ENCODE measurements at regions not wholly inside any gene's neighbourhood (a gene's known extent, or its start where the extent isn't known, plus 50 kb on each side); places are given as distances from the start of the nearest gene placed in this dataset.

GRCh38 chr2:5148392-5149085 lies 543.6 kb upstream of the SOX11 start:
- DNase-seq, result no peak
- Histone ChIP-seq H3K27ac (no peak overlapping the region), H3K36me3 (no peaks in the 10 kb centered on the region), H3K4me1 (no peaks in the 10 kb centered on the region), H3K27me3 (no peaks in the 10 kb centered on the region), H3K9me3 (no peaks in the 10 kb centered on the region), H3K4me3 (no peak overlapping the region)
- intact Hi-C loops (cut with DNase I; ENCODE audit: low total_unique reads), result no loop called here
- TF ChIP-seq CTCF (IDR thresholded peaks at IDR 0.05), result no peak

GRCh38 chr2:5150871-5151270 lies 541.3 kb upstream of the SOX11 start:
- no peak for TF ChIP-seq CTCF (IDR thresholded peaks at IDR 0.05)
- Histone ChIP-seq H3K36me3 (no peaks in the 10 kb centered on the region), H3K4me3 (no peak overlapping the region), H3K4me1 (no peaks in the 10 kb centered on the region), H3K27ac (no peak overlapping the region), H3K9me3 (no peaks in the 10 kb centered on the region), H3K27me3 (no peaks in the 10 kb centered on the region)
- intact Hi-C loops (cut with DNase I; ENCODE audit: low total_unique reads), result no loop called here
- DNase-seq, result no peak

- no peaks in the 10 kb centered on the region for H3K36me3 ChIP-seq
- no peak overlapping the region for H3K4me3 ChIP-seq
- no peaks in the 10 kb centered on the region for H3K4me1 ChIP-seq
- peaks cover 0 to 5% (median 0%) of the 10 kb centered on the region in 3 donors for H3K9me3 ChIP-seq
- no peak overlapping the region for H3K27ac ChIP-seq
- H3K27me3 ChIP-seq, result no peaks in the 10 kb centered on the region
- TF ChIP-seq CTCF (IDR thresholded peaks at IDR 0.05), result no peak
- intact Hi-C loops (cut with DNase I; ENCODE audit: low total_unique reads), result no loop called here
- no peak for DNase-seq
Observed at GRCh38 chr2:5164776-5165525, 527.2 kb upstream of the SOX11 start.

- no peaks in the 10 kb centered on the region for H3K4me1 ChIP-seq
- H3K36me3 ChIP-seq, result no peaks in the 10 kb centered on the region
- H3K4me3 ChIP-seq, result no peak overlapping the region
- intact Hi-C loops (cut with DNase I; ENCODE audit: low total_unique reads), result no loop called here
- TF ChIP-seq CTCF (IDR thresholded peaks at IDR 0.05), result no peak
- no peak overlapping the region for H3K27ac ChIP-seq
- no peak for DNase-seq
- no peaks in the 10 kb centered on the region for H3K27me3 ChIP-seq
- no peaks in the 10 kb centered on the region for H3K9me3 ChIP-seq
Observed at GRCh38 chr2:5172923-5173322, 519.3 kb upstream of the SOX11 start.

- Histone ChIP-seq H3K4me1 (no peaks in the 10 kb centered on the region), H3K4me3 (no peak overlapping the region), H3K36me3 (no peaks in the 10 kb centered on the region), H3K9me3 (no peaks in the 10 kb centered on the region), H3K27me3 (no peaks in the 10 kb centered on the region), H3K27ac (no peak overlapping the region)
- TF ChIP-seq CTCF (IDR thresholded peaks at IDR 0.05), result no peak
- intact Hi-C loops (cut with DNase I; ENCODE audit: low total_unique reads), result no loop called here
- no peak for DNase-seq
Observed at GRCh38 chr2:5173876-5174535, 518.2 kb upstream of the SOX11 start.
